ENCODE measurements at regions not wholly inside any gene's neighbourhood (a gene's known extent, or its start where the extent isn't known, plus 50 kb on each side); places are given as distances from the start of the nearest gene placed in this dataset.

GRCh38 chr12:5305886-5306545 is 125.9 kb upstream of the NTF3 start:
- TF ChIP-seq REST (IDR thresholded peaks at IDR 0.05; ENCODE audit: low read depth, low read length): no peak
- TF ChIP-seq POLR2AphosphoS5 (IDR thresholded peaks at IDR 0.05; ENCODE audit: low read depth, low read length): no peak
- TF ChIP-seq GATA2 (CRISPR knock-in tag; IDR thresholded peaks at IDR 0.05): no peak
- no peak for TF ChIP-seq CTCF (IDR thresholded peaks at IDR 0.05)
- TF ChIP-seq YY1 (IDR thresholded peaks at IDR 0.05; ENCODE audit: low read depth): no peak
- no peak for TF ChIP-seq EP300 (IDR thresholded peaks at IDR 0.05; ENCODE audit: borderline replicate concordance in 1 of 2, low read depth in 1 of 2, low read length in 1 of 2)
- no peak for TF ChIP-seq TAF1 (IDR thresholded peaks at IDR 0.05; ENCODE audit: borderline replicate concordance, low read depth, low read length)
- TF ChIP-seq EZH2phosphoT487 (IDR thresholded peaks at IDR 0.05; ENCODE audit: borderline replicate concordance, low read depth): no peak
- TF ChIP-seq JUND (IDR thresholded peaks at IDR 0.05): no peak
- TF ChIP-seq RAD21 (IDR thresholded peaks at IDR 0.05; ENCODE audit: low read length): no peak
- no peak for TF ChIP-seq MXI1 (IDR thresholded peaks at IDR 0.05; ENCODE audit: low read depth, low read length)
- no peak for TF ChIP-seq NFIC (IDR thresholded peaks at IDR 0.05; ENCODE audit: borderline replicate concordance)
- TF ChIP-seq ZBTB33 (IDR thresholded peaks at IDR 0.05; ENCODE audit: borderline replicate concordance, low read depth): no peak
